Activated CD4-positive, alpha-beta T cell treated with anti-CD3 and anti-CD28 coated beads for 24 hours (primary cell): ENCODE measurements at regions not wholly inside any gene's neighbourhood (a gene's known extent, or its start where the extent isn't known, plus 50 kb on each side); places are given as distances from the start of the nearest gene placed in this dataset.
A peak's percentile ranks its signal among the peaks of the same experiment; 100 is the strongest.

Source experiments
- DNase-seq, 2 donors: peaks; one replicate each; pipeline ENCODE4 v3.0.0-alpha.2; 2020; ENCODE audit warnings: low read depth in 2 of 2

GRCh38 chr14:21993070-21993469, 319.5 kb upstream of the OR4E1 start:
- no peak for DNase-seq

GRCh38 chr14:21991130-21991529, 317.5 kb upstream of the OR4E1 start:
- DNase-seq = no peak

GRCh38 chr14:21990116-21990515, 316.5 kb upstream of the OR4E1 start:
- DNase-seq = no peak

GRCh38 chr14:21989090-21989489, 315.5 kb upstream of the OR4E1 start:
- DNase-seq = no peak

GRCh38 chr14:21988413-21988812, 314.8 kb upstream of the OR4E1 start:
- DNase-seq = no peak

- no peak for DNase-seq
Measured at GRCh38 chr14:21987937-21988336, 314.3 kb upstream of the OR4E1 start.

- no peak for DNase-seq
Measured at GRCh38 chr14:21985081-21985480, 311.5 kb upstream of the OR4E1 start.

- no peak for DNase-seq
Measured at GRCh38 chr14:21978999-21979314, 305.3 kb upstream of the OR4E1 start.

GRCh38 chr14:21978184-21978998, 304.8 kb upstream of the OR4E1 start:
- DNase-seq = peak in 1 of 2 donors; percentile 55

- no peak for DNase-seq
Measured at GRCh38 chr14:21974741-21975140, 301.1 kb upstream of the OR4E1 start.

GRCh38 chr14:21965042-21965441, 291.4 kb upstream of the OR4E1 start:
- DNase-seq = no peak

- DNase-seq = no peak
Measured at GRCh38 chr14:21964180-21964579, 290.6 kb upstream of the OR4E1 start.

- DNase-seq = no peak
Measured at GRCh38 chr14:21960636-21961035, 287.0 kb upstream of the OR4E1 start.

GRCh38 chr14:21941885-21942284, 268.3 kb upstream of the OR4E1 start:
- DNase-seq = no peak

GRCh38 chr14:21940887-21941856, 267.6 kb upstream of the OR4E1 start:
- peak in 1 of 2 donors; percentile 16 for DNase-seq

GRCh38 chr14:21939836-21940235, 266.2 kb upstream of the OR4E1 start:
- no peak for DNase-seq

GRCh38 chr14:21937996-21938395, 264.4 kb upstream of the OR4E1 start:
- no peak for DNase-seq

GRCh38 chr14:21933681-21934080, 260.1 kb upstream of the OR4E1 start:
- DNase-seq = no peak

- peak; percentile 17 to 20 for DNase-seq
Measured at GRCh38 chr14:21924479-21924878, 250.9 kb upstream of the OR4E1 start.

- no peak for DNase-seq
Measured at GRCh38 chr14:21923820-21924219, 250.2 kb upstream of the OR4E1 start.

- DNase-seq = no peak
Measured at GRCh38 chr14:21921453-21921852, 247.8 kb upstream of the OR4E1 start.

- peak in 1 of 2 donors; percentile 36 for DNase-seq
Measured at GRCh38 chr14:21917699-21918436, 244.2 kb upstream of the OR4E1 start.
